Activated gamma-delta T cell treated with anti-CD3 and anti-CD28 coated beads, Interleukin-2, amount 50 U/mL, for 16 hours (primary cell): ENCODE measurements at regions not wholly inside any gene's neighbourhood (a gene's known extent, or its start where the extent isn't known, plus 50 kb on each side); places are given as distances from the start of the nearest gene placed in this dataset.
"Not testable (repeated sequence)": the region's sequence is repeated elsewhere in the genome, so short reads cannot be mapped to it uniquely, and the experiment has no call there.

ENCODE experiments used
- DNase-seq: peaks from one replicate; pipeline ENCODE4 v3.0.0-alpha.2; 2020; ENCODE audit warnings: low read depth

GRCh38 chr20:25864963-25865714 lies 168.5 kb upstream of the ZNF337 start:
- DNase-seq: not testable (repeated sequence)

DNA sequence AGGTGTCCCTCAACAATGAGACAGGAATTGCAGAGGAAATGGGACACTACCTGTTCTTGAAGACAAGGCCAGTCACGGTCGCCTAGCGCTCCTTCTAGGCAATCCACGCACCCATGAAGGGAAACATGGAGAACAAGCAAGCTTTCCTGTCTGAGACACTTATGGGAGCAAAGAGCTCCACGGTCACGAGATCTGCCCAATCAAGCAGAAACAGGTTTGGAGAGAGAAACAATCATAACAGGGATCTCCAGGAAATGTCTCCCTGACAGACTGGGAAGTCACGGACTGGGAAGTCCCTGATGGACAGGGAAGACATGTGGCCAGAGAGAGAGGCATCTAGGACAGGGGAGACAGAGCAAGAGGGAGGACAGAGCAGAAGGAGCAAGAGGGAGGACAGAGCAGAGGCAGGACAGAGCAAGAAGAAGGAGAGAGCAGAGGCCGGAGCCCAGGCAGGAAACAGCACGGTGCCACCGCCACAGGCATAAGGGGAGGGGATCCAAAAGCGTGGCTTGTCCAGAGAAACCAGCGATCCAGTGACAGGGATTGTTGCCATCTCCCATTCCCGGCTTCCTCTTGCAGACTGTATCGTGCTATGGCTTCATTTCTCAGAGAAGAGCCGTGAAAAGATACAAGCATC lies 167.8 kb upstream of the ZNF337 start:
- DNase-seq: no peak

- no peak for DNase-seq
Observed at GRCh38 chr20:25863536-25864325, 167.1 kb upstream of the ZNF337 start.

GRCh38 chr20:25862967-25863530 lies 166.4 kb upstream of the ZNF337 start:
- peak; percentile 46 for DNase-seq

- no peak for DNase-seq
Observed at GRCh38 chr20:25860531-25861150, 164.0 kb upstream of the ZNF337 start.

- peak; percentile 19 for DNase-seq
Observed at GRCh38 chr20:25859649-25860530, 163.2 kb upstream of the ZNF337 start.

- no peak for DNase-seq
Observed at GRCh38 chr20:25858495-25859425, 162.1 kb upstream of the ZNF337 start.

DNA sequence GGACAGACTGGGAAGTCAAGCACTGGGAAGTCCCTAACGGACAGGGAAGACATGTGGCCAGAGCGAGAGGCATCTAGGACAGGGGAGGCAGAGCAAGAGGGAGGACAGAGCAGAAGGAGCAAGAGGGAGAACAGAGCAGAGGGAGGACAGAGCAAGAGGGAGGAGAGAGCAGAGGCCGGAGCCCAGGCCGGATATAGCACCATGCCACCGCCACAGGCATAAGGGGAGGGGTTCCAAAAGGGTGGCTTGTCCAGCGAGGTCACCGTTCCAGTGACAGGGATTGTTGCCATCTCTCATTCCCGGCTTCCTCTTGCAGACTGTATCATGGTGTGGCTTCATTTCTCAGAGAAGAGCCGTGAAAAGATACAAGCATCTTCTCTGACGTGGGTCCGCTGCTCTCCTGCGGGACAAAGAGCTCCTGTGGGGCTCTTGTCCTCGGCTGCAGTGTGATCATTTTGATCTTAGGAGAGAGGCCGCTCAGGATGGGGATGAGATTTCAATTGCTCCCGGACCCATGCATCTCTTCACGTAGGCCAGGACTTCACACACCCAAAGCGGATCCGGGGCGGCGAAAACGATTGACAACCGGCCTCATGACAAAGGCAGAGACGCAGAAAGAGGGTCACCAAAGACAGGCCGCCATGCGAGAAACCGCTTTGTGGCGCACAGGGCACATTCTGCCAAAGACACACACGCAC lies 160.6 kb upstream of the ZNF337 start:
- not testable (repeated sequence) for DNase-seq

DNA sequence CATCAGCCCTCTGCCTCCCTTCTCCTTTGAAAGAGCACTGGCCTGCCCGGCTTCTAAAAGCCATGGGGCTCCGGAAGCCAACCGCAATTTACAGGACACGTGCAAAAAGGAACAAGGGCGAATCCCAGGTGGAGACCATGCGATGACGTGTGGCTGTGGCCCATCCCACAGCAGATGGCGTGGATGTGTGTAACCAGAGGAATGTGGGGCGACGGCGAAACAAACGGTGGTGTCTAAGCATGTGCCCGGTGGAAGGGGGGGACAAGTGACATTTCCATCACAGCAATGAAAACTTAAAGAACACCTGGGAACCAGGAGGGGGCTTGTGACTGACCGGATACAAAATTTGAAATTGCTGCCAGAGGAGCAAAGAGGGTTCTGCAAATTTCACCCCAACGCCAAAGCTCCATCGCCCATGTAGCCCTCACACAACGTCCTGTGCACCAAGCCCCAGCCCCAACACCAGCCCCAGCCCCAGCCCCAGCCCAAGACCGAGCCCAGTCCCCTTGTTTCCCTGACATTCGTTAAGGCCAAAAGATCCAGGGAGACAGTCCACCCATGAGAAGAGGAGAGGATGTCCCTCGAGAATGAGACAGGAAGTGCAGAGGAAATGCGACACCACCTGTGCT lies 159.7 kb upstream of the ZNF337 start:
- DNase-seq: no peak

DNA sequence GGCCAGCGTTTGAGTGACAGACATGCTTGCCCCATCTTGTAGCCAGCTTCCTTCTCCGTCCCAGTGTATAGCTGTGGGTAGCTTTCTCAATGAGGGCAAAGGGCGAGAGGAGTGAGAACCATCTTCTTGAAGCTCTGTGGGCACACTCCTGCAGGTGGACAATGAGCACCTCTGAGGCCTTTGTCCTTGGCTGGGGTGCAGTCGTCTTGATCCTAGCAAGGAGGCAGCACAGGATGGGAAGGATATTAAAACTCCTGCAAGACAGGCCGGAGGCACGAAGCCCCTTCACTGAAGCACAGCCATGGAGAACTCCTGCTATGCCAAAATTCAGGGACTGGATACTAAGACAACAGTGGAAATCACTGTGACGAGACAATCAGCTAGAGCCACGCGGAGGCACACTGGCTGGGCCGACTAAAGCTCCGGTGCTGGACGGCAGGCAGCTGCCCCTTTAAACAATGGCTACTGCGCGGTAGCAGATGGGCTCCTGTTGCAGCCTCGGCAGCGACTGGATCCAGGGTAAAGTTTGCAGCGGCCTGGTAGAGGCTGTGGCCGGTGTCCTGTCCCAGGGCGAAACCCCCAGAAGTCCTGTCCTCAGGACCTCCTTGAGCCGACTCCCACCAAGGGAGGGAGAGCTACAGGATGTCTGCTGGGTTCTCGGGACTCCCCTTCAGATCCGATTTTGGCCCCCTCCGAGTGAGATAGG lies 159.0 kb upstream of the ZNF337 start:
- not testable (repeated sequence) for DNase-seq

GRCh38 chr20:25854666-25855065 lies 158.0 kb upstream of the ZNF337 start:
- not testable (repeated sequence) for DNase-seq

- DNase-seq: peak; percentile 46
Observed at GRCh38 chr20:25853718-25854388, 157.2 kb upstream of the ZNF337 start.

DNA sequence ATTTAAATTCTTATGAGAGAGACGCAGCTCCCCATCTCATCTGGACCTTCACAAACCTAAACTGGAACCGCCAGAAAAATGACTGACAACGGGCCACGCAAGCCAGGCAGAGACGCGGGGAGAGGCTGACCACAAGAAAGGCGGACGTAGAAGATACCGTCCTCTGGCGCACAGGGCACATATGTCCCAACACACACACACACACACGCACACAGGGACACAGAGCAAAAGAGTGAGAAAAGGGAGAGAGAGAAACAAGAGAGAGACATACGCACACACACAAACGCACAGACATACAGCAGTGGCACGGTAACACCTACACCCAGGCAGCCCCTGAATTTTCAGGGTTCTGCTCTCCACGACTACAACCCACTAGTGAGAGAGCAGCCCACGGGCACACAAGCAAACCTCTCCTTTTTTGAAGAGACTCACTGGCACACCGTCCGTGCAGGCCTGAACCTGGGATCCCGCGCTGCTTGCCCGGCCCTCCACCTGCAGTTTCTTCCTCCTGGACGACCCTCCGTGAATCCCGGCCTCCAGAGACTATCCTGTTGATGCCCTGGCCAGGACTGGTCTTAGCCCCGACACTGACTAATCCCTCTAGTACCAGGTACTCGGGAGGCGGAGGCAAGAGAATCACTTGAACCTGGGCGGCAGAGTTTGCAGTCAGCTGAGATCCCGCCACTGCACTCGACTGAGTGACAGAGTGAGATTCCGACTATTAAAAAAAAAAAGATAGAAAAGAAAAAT lies 156.5 kb upstream of the ZNF337 start:
- DNase-seq: not testable (repeated sequence)

DNA sequence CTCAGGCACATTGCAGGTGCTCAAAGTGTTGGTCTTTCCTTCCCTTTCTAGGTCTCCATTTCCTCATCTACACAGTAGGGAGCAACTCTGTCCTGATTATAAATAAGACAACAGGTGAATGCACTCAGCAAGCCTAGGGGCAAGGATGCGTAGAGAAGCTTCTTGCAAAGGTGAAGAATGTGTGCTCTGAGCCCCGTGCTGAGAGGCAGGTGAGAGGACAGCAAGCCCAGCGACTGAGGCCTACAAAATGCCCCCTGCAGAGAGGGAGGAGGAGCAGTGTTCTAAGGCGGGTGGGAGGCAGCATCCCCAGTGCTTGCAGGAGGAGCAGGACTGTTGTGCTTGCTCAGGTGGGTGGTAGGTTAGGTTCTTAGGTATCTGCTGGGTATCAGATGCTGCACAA lies 153.5 kb upstream of the ZNF337 start:
- DNase-seq: not testable (repeated sequence)

DNA sequence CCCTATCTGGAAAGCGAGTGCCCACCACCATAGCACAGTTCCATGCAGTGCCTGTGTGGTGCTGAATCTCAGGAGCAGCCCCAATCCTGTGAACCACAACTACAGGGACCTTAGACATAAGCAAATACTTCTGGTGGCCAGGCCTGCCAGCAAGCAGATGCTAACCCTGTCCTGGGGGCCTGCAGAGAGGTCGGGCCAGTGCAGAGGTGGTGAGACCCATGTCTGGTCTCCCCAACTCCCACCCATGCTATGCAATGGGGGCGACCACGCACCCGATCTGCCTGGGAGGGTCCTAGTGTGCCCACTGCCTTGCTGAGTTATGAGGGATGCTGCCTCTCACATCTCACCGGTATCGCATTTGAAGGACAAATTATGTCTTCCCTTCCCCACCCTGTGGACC lies 151.6 kb upstream of the ZNF337 start:
- no peak for DNase-seq

DNA sequence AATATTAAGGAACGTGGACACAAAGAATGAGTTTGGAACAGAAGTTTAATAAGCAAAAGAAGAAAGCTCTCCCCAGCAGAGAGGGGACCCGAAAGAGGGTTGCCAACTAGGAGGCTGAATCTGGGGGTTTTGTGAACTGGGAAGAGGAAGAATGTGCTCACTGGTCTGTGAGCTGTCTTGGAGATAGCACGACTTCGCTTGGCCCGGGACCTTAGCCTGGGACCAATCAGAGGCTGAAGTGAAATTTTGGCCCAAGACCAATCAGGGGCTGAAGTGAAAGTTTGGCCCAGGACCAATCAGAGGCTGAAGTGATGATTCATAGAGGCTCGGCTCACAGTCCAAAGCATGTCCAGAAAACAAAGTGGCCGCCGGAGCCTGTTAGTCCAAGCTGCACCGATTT lies 148.0 kb upstream of the ZNF337 start:
- DNase-seq: not testable (repeated sequence)

DNA sequence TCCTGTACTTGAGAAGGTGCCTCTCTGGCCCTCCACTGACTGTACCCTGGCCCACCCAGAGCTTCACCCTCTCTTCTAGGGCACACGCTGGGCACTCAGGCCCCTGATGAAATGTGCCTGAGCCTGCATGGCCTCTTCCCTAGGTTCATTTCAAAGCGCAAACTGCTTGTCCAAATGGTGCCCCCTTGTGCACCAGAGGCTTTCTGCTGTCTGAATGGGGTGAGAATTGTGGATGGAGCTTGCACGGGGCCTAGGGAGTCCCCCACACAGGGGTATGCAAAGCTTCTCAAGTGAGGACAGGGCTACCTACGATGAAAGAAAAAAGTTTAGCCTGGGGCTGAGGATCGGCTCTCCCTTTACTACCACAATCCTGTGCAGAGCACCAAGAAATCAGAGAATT lies 116.9 kb upstream of the ZNF337 start:
- not testable (repeated sequence) for DNase-seq
